Vagina (tissue), 2 donors: ENCODE measurements at regions not wholly inside any gene's neighbourhood (a gene's known extent, or its start where the extent isn't known, plus 50 kb on each side); places are given as distances from the start of the nearest gene placed in this dataset.

ENCODE experiments used
- DNase-seq, 2 donors: peaks; one replicate each; pipeline ENCODE4 v3.0.0-alpha.2; 2017; ENCODE audit errors: extremely low spot score in 2 of 2
- H3K27ac ChIP-seq: fragments of 200-600 bp; sonication (generic); one replicate; pipeline ENCODE4 v1.5.1; 2019
- H3K27me3 ChIP-seq: fragments of 200-600 bp; sonication (generic); one replicate; pipeline ENCODE4 v1.5.1; 2019
- H3K36me3 ChIP-seq, 2 donors: fragments of 200-600 bp; sonication (generic); one replicate each; pipeline ENCODE4 v1.5.1; 2017 to 2019
- H3K4me1 ChIP-seq: fragments of 200-600 bp; sonication (generic); one replicate; pipeline ENCODE4 v1.5.1; 2019
- H3K4me3 ChIP-seq, 2 donors: fragments of 200-600 bp; sonication (generic); 1 replicate in 1 of 2; 2 replicates in 1 of 2; pipeline ENCODE4 v1.5.1; 2016 to 2019
- H3K9me3 ChIP-seq: fragments of 200-600 bp; sonication (generic); one replicate; pipeline ENCODE4 v1.5.1; 2019
- POLR2A ChIP-seq, 2 donors: fragments of 450-650 bp; IDR thresholded peaks; one replicate each; pipeline ENCODE4 v1.6.1; 2017; ENCODE audit warnings: antibody characterized with exemption in 2 of 2, mild to moderate bottlenecking in 2 of 2, moderate library complexity in 2 of 2
- POLR2AphosphoS5 ChIP-seq, 2 donors: sonication (generic); formaldehyde crosslinking; IDR thresholded peaks; one replicate each; pipeline ENCODE4 v1.9.0; 2017; ENCODE audit warnings: antibody characterized with exemption in 2 of 2, mild to moderate bottlenecking in 2 of 2, low read depth in 1 of 2; ENCODE audit not compliant: insufficient read depth in 1 of 2
- intact Hi-C: fragments of 100-400 bp; cut with DNase I; formaldehyde crosslinking; loops from one replicate; pipeline ENCODE4 v1.15.1; 2023
- TF ChIP-seq, protein P1 (sequence below), 3 experiments: fragments of 450-650 bp in 2 of 3; fragments of 200-600 bp in 1 of 3; sonication (generic) in 1 of 3; IDR thresholded peaks; one replicate each; pipeline ENCODE4 v1.5.1; 2017 to 2019; ENCODE audit warnings: antibody characterized with exemption in 3 of 3, mild to moderate bottlenecking in 2 of 3, moderate library complexity in 2 of 3

DNA sequence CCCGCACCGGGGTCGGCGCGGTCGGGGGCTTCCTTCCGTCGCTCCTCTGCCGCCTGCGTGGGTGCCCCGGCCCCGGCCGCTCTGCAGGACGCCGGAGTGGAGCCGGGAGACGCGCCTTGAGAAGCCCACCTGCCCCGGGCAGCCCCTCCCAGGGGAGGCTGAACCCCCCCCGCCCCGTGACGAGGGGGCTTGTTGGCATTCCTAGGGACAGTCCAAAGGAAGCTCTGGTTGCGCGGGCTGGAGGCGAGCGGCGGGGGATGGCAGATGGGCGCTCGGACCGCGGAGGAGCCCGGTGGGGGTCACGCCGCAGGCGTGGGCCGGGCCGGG lies 133.5 kb upstream of the MGAT5 start:
- Histone ChIP-seq H3K36me3 (no peaks in the 10 kb centered on the region), H3K9me3 (no peaks in the 10 kb centered on the region), H3K27ac (peak overlapping the region; percentile 89), H3K4me3 (peak overlapping the region; percentile 73 to 74), H3K4me1 (peaks cover 48% of the 10 kb centered on the region), H3K27me3 (no peaks in the 10 kb centered on the region)
- intact Hi-C loops: loop anchor here (5.0 kb wide), 1 partner anchor 292 kb away; no protein-coding TSS in a partner anchor
- TF ChIP-seq POLR2A (IDR thresholded peaks at IDR 0.05): no peak
- no peak for TF ChIP-seq POLR2AphosphoS5 (IDR thresholded peaks at IDR 0.05; ENCODE audit: insufficient read depth in 1 of 2, low read depth in 1 of 2)
- DNase-seq: no peak

DNA sequence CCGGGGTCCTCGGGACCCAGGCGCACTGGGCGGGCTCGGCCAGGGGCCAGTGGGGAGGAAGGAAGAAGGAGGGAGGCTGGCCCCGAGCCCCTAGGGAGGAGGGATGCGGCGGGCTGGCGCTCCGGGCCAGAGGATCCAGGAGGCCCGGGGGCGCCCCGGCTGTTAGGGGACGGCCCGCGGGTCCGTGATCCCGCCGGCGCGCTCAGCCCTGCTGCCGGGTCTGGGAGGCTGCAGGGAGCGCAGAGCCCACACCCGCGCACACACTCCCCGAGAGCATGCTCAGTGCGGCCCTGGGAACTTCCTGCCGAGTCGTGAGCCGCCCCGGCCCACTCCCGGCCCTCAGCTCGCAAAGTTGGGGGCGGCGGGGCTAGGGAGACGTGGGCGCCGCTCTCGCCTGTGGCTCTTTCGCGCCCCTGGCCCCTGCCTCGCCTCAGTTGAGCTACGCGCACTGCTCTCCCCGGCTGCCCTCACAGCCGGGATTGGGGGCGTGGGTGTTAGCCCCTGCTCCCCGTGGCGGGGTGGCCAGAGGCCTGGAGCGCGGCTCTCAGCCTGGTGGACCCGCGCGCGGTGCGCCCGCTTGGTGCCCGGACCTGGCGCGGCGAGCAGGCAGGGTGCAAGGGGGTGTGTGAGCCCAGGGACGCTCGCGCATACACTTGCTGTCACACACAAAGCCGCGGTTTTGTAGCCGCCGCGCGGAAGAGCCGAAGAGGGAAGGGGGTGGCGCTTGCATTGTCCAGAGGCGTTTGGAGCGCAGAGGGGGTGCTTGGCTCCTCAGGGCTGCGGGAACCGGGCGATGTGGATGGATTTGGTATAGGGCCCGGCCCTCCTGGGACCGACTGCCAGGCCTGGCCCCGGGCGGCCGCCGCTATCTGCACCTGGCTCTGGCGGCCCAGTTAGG lies 132.9 kb upstream of the MGAT5 start:
- peak overlapping the region; percentile 73 to 74 for H3K4me3 ChIP-seq
- DNase-seq: no peak

DNA sequence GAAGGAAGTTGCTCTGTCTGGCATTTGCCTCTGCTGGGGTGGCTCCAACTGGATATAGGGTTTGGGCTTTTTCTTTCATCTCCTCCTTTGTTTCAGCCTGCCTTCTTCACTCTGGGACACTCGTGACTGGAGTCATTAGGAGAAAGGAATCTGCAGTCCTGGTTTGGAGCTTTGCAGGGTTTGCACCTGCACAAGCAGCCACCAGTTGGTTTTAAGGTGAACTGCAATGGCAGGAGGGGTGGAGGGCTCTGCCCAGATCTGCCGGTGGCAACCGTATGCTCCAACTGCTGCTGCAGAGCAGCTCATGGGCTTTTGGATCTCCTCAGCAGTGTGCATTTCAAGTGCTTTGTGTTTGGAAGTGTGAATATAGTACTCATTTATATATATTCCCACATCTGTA lies 131.3 kb upstream of the MGAT5 start:
- no peaks in the 10 kb centered on the region for H3K36me3 ChIP-seq
- H3K4me3 ChIP-seq: no peak overlapping the region
- DNase-seq: no peak
- intact Hi-C loops: loop anchor here (5.0 kb wide), 1 partner anchor 290 kb away; no protein-coding TSS in a partner anchor
- peaks cover 48% of the 10 kb centered on the region for H3K4me1 ChIP-seq
- no peak for TF ChIP-seq POLR2AphosphoS5 (IDR thresholded peaks at IDR 0.05; ENCODE audit: insufficient read depth in 1 of 2, low read depth in 1 of 2)
- no peak for TF ChIP-seq POLR2A (IDR thresholded peaks at IDR 0.05)
- TF ChIP-seq, protein P1, sequence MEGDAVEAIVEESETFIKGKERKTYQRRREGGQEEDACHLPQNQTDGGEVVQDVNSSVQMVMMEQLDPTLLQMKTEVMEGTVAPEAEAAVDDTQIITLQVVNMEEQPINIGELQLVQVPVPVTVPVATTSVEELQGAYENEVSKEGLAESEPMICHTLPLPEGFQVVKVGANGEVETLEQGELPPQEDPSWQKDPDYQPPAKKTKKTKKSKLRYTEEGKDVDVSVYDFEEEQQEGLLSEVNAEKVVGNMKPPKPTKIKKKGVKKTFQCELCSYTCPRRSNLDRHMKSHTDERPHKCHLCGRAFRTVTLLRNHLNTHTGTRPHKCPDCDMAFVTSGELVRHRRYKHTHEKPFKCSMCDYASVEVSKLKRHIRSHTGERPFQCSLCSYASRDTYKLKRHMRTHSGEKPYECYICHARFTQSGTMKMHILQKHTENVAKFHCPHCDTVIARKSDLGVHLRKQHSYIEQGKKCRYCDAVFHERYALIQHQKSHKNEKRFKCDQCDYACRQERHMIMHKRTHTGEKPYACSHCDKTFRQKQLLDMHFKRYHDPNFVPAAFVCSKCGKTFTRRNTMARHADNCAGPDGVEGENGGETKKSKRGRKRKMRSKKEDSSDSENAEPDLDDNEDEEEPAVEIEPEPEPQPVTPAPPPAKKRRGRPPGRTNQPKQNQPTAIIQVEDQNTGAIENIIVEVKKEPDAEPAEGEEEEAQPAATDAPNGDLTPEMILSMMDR (IDR thresholded peaks at IDR 0.05): no peak
- H3K27me3 ChIP-seq: no peaks in the 10 kb centered on the region
- no peak overlapping the region for H3K27ac ChIP-seq
- no peaks in the 10 kb centered on the region for H3K9me3 ChIP-seq

More for the DNA sequence above, 132.9 kb upstream of the MGAT5 start:
- no peaks in the 10 kb centered on the region for H3K27me3 ChIP-seq
- TF ChIP-seq POLR2AphosphoS5 (IDR thresholded peaks at IDR 0.05; ENCODE audit: insufficient read depth in 1 of 2, low read depth in 1 of 2): peak in 1 of 2 donors; percentile 70
- TF ChIP-seq, protein P1 (IDR thresholded peaks at IDR 0.05): no peak
- TF ChIP-seq POLR2A (IDR thresholded peaks at IDR 0.05): no peak
- H3K27ac ChIP-seq: peak overlapping the region; percentile 89
- no peaks in the 10 kb centered on the region for H3K9me3 ChIP-seq
- peaks cover 48% of the 10 kb centered on the region for H3K4me1 ChIP-seq
- no peaks in the 10 kb centered on the region for H3K36me3 ChIP-seq
- intact Hi-C loops: loop anchor here (5.0 kb wide), 1 partner anchor 291 kb away; no protein-coding TSS in a partner anchor

DNA sequence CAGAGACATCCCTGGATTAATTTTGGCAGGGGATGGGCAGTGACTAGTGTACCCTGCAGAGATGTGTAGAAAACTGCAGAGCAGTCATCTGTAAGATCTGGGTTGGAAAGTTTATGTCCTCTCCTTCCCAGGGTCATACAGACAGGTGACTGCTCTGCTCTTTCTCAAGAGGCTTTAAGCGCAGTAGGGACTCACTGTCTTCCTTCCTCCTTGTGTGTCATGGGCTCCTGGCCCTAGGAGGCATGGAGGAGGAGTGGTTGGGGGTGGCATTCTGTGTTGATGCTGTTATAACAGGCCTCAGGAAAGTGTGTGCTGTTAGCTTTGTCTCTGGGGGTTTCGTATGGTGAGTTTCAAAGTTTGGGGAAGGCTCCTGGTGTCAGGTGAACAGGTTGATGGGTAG lies 130.5 kb upstream of the MGAT5 start:
- peak in 1 of 2 donors; percentile 47 for DNase-seq
- intact Hi-C loops: loop anchor here (5.0 kb wide), 1 partner anchor 289 kb away; no protein-coding TSS in a partner anchor
- Histone ChIP-seq H3K27me3 (no peaks in the 10 kb centered on the region), H3K4me1 (peaks cover 47% of the 10 kb centered on the region), H3K36me3 (no peaks in the 10 kb centered on the region), H3K4me3 (no peak overlapping the region), H3K27ac (no peak overlapping the region), H3K9me3 (no peaks in the 10 kb centered on the region)
- TF ChIP-seq POLR2A (IDR thresholded peaks at IDR 0.05) (no peak), POLR2AphosphoS5 (IDR thresholded peaks at IDR 0.05; ENCODE audit: insufficient read depth in 1 of 2, low read depth in 1 of 2) (no peak)
- TF ChIP-seq, protein P1 (IDR thresholded peaks at IDR 0.05): no peak

DNA sequence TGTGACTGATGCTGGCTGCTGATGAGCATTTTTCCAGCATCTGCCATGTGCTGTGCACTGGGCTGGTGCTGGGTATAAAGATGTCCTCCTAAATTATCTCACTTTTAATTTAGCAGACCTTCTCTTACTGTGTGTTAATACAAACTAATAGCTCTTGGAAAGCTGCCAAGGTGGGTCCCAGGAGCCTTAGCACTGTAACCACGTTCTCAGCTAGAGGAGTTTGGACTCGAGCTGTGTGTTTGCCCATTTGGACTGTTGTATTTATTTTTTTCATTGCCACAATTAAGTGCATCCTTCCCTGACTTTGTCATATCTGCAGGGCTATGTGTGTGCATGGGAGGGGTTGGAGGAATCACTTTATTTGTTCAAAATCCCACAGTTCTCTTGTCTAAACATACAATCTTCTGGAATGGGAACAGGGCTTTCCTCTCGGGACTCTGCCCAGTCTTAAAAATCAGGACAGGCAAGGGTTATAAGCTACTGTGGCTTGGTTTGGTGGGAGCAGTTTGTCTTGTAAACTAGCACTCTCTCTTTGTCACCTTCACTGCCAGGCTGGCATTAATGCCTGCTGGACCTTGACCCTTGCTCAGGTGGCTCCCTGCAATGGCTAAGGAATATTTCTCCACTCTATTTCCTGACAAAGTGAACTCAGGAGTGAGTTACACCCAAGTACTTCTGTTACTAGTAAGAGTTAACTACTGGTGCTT lies 129.7 kb upstream of the MGAT5 start:
- Histone ChIP-seq H3K9me3 (no peaks in the 10 kb centered on the region), H3K27ac (no peak overlapping the region), H3K4me3 (no peak overlapping the region), H3K4me1 (peaks cover 39% of the 10 kb centered on the region), H3K27me3 (no peaks in the 10 kb centered on the region), H3K36me3 (no peaks in the 10 kb centered on the region)
- TF ChIP-seq POLR2A (IDR thresholded peaks at IDR 0.05) (no peak), POLR2AphosphoS5 (IDR thresholded peaks at IDR 0.05; ENCODE audit: insufficient read depth in 1 of 2, low read depth in 1 of 2) (no peak)
- TF ChIP-seq, protein P1 (IDR thresholded peaks at IDR 0.05): no peak
- intact Hi-C loops: loop anchor here (5.0 kb wide), 1 partner anchor 288 kb away; no protein-coding TSS in a partner anchor
- DNase-seq: no peak
